ENCODE measurements at regions not wholly inside any gene's neighbourhood (a gene's known extent, or its start where the extent isn't known, plus 50 kb on each side); places are given as distances from the start of the nearest gene placed in this dataset.

DNA sequence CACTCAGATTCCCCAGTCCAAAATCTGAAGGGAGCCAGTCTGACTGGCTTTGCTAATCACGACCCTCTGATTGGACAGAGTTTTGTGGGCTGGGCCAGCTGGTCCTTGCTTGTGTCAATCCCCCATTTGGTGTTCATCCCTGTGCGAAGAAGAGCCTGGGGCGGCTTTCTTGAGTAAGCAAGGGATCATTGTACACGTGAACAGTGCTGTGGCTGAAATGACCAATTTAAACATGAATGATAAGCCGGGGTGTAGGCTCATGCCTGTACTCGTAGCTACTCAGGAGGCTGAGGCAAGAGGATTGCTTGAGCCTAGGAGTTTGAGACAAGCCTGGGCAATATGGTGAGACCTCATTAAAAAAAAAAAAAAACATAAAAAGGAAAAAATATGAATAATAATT, 379.1 kb downstream of the RAPGEF2 start:
- ATAC-seq (no peak), DNase-seq (ENCODE audit: low read depth, low spot score) (no peak)
- no TSS peak for BruUV-seq (replicated peaks)
- H3K27ac ChIP-seq (ENCODE audit: low read length), result no peak overlapping the region
- H3K36me3 ChIP-seq (ENCODE audit: control insufficient read depth, insufficient read depth, low read length), result no peaks in the 10 kb centered on the region
- no peaks in the 10 kb centered on the region for H3K27me3 ChIP-seq (ENCODE audit: control insufficient read depth, insufficient read depth, low read length)
- H3K4me3 ChIP-seq (ENCODE audit: low read depth in 2 of 2, low read length in 2 of 2), result no peak overlapping the region
- intact Hi-C loops (cut with micrococcal nuclease; ENCODE audit: unreplicated experiment), result no loop called here
- ChIA-PET CTCF (no interaction called here), POLR2A (no interaction called here)
- no peaks in the 10 kb centered on the region for H3K4me1 ChIP-seq (ENCODE audit: control insufficient read depth, insufficient read depth, low read length)
- in situ Hi-C loops (cut with HindIII; ENCODE audit: low pct_unique_long_range_greater_than_20kb, low sequenced_read_pairs), result no loop called here
- H3K9me3 ChIP-seq (ENCODE audit: control insufficient read depth, insufficient read depth, low read depth, low read length), result no peaks in the 10 kb centered on the region
- TF ChIP-seq SIN3A (IDR thresholded peaks at IDR 0.05; ENCODE audit: borderline replicate concordance, insufficient read depth, low read depth, low read length) (no peak), CTCF (IDR thresholded peaks at IDR 0.05) (no peak), POLR2AphosphoS5 (IDR thresholded peaks at IDR 0.05; ENCODE audit: low read depth, low read length) (no peak), TCF7L2 (IDR thresholded peaks at IDR 0.05; ENCODE audit: low read depth, low read length) (no peak)

- Histone ChIP-seq H3K36me3 (ENCODE audit: control insufficient read depth, insufficient read depth, low read length) (no peaks in the 10 kb centered on the region), H3K27ac (ENCODE audit: low read length) (no peak overlapping the region), H3K4me1 (ENCODE audit: control insufficient read depth, insufficient read depth, low read length) (no peaks in the 10 kb centered on the region), H3K27me3 (ENCODE audit: control insufficient read depth, insufficient read depth, low read length) (no peaks in the 10 kb centered on the region), H3K9me3 (ENCODE audit: control insufficient read depth, insufficient read depth, low read depth, low read length) (no peaks in the 10 kb centered on the region), H3K4me3 (ENCODE audit: low read depth in 2 of 2, low read length in 2 of 2) (no peak overlapping the region)
- no peak for TF ChIP-seq CTCF (IDR thresholded peaks at IDR 0.05)
- TF ChIP-seq POLR2AphosphoS5 (IDR thresholded peaks at IDR 0.05; ENCODE audit: low read depth, low read length), result no peak
- TF ChIP-seq TCF7L2 (IDR thresholded peaks at IDR 0.05; ENCODE audit: low read depth, low read length), result no peak
- TF ChIP-seq SIN3A (IDR thresholded peaks at IDR 0.05; ENCODE audit: borderline replicate concordance, insufficient read depth, low read depth, low read length), result no peak
- no TSS peak for BruUV-seq (replicated peaks)
- POLR2A ChIA-PET, result no interaction called here
- CTCF ChIA-PET, result no interaction called here
- intact Hi-C loops (cut with micrococcal nuclease; ENCODE audit: unreplicated experiment), result no loop called here
- ATAC-seq (no peak), DNase-seq (ENCODE audit: low read depth, low spot score) (no peak)
- in situ Hi-C loops (cut with HindIII; ENCODE audit: low pct_unique_long_range_greater_than_20kb, low sequenced_read_pairs), result no loop called here
Observed at GRCh38 chr4:159483110-159483781, 380.4 kb downstream of the RAPGEF2 start.

- Histone ChIP-seq H3K27me3 (ENCODE audit: control insufficient read depth, insufficient read depth, low read length) (no peaks in the 10 kb centered on the region), H3K4me3 (ENCODE audit: low read depth in 2 of 2, low read length in 2 of 2) (no peak overlapping the region), H3K27ac (ENCODE audit: low read length) (no peak overlapping the region), H3K9me3 (ENCODE audit: control insufficient read depth, insufficient read depth, low read depth, low read length) (no peaks in the 10 kb centered on the region), H3K4me1 (ENCODE audit: control insufficient read depth, insufficient read depth, low read length) (no peaks in the 10 kb centered on the region), H3K36me3 (ENCODE audit: control insufficient read depth, insufficient read depth, low read length) (no peaks in the 10 kb centered on the region)
- in situ Hi-C loops (cut with HindIII; ENCODE audit: low pct_unique_long_range_greater_than_20kb, low sequenced_read_pairs), result no loop called here
- TF ChIP-seq TCF7L2 (IDR thresholded peaks at IDR 0.05; ENCODE audit: low read depth, low read length), result no peak
- TF ChIP-seq, protein P1, sequence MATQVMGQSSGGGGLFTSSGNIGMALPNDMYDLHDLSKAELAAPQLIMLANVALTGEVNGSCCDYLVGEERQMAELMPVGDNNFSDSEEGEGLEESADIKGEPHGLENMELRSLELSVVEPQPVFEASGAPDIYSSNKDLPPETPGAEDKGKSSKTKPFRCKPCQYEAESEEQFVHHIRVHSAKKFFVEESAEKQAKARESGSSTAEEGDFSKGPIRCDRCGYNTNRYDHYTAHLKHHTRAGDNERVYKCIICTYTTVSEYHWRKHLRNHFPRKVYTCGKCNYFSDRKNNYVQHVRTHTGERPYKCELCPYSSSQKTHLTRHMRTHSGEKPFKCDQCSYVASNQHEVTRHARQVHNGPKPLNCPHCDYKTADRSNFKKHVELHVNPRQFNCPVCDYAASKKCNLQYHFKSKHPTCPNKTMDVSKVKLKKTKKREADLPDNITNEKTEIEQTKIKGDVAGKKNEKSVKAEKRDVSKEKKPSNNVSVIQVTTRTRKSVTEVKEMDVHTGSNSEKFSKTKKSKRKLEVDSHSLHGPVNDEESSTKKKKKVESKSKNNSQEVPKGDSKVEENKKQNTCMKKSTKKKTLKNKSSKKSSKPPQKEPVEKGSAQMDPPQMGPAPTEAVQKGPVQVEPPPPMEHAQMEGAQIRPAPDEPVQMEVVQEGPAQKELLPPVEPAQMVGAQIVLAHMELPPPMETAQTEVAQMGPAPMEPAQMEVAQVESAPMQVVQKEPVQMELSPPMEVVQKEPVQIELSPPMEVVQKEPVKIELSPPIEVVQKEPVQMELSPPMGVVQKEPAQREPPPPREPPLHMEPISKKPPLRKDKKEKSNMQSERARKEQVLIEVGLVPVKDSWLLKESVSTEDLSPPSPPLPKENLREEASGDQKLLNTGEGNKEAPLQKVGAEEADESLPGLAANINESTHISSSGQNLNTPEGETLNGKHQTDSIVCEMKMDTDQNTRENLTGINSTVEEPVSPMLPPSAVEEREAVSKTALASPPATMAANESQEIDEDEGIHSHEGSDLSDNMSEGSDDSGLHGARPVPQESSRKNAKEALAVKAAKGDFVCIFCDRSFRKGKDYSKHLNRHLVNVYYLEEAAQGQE (IDR thresholded peaks at IDR 0.05; ENCODE audit: insufficient read depth in 1 of 2, low read depth in 2 of 2, low read length in 1 of 2), result no peak
- TF ChIP-seq CTCF (IDR thresholded peaks at IDR 0.05), result no peak
- TF ChIP-seq POLR2AphosphoS5 (IDR thresholded peaks at IDR 0.05; ENCODE audit: low read depth, low read length), result no peak
- no peak for TF ChIP-seq SIN3A (IDR thresholded peaks at IDR 0.05; ENCODE audit: borderline replicate concordance, insufficient read depth, low read depth, low read length)
- ChIA-PET POLR2A (no interaction called here), CTCF (no interaction called here)
- intact Hi-C loops (cut with micrococcal nuclease; ENCODE audit: unreplicated experiment), result no loop called here
- DNase-seq (ENCODE audit: low read depth, low spot score) (no peak), ATAC-seq (no peak)
- no TSS peak for BruUV-seq (replicated peaks)
Observed at GRCh38 chr4:159483782-159484741, 381.2 kb downstream of the RAPGEF2 start.

Data from Panc1 (cell line).